CD14-positive monocyte (primary cell): ENCODE measurements at regions not wholly inside any gene's neighbourhood (a gene's known extent, or its start where the extent isn't known, plus 50 kb on each side); places are given as distances from the start of the nearest gene placed in this dataset.

ENCODE experiments used
- DNase-seq, 3 donors: peaks; one replicate each; pipeline ENCODE4 v3.0.0-alpha.2; 2011 to 2022
- H2AFZ ChIP-seq: 2 replicates; pipeline ENCODE4 v1.6.0; 2012; ENCODE audit warnings: mild to moderate bottlenecking, low read depth, low read length, inconsistent platforms; ENCODE audit not compliant: insufficient read depth, poor library complexity, severe bottlenecking
- H3K27ac ChIP-seq, 2 donors: 1 replicate in 1 of 2; 2 replicates in 1 of 2; pipeline ENCODE4 v1.5.1; 2012 to 2013; ENCODE audit warnings: low read length in 2 of 2, control low read depth in 1 of 2, inconsistent platforms in 1 of 2, low read depth in 1 of 2, mild to moderate bottlenecking in 1 of 2
- H3K27me3 ChIP-seq, 2 donors: one replicate each; pipeline versions ENCODE4 v1.6.0 to v1.6.1; 2011 to 2013; ENCODE audit warnings: low read length in 2 of 2; ENCODE audit not compliant: control insufficient read depth in 2 of 2, insufficient read depth in 2 of 2
- H3K36me3 ChIP-seq, 2 donors: replicated peaks in 1 of 2; 1 replicate in 1 of 2; 2 replicates in 1 of 2; pipeline versions ENCODE4 v1.5.1 to v1.6.1; 2012 to 2013; ENCODE audit warnings: low read length in 2 of 2, control low read depth in 1 of 2, inconsistent platforms in 1 of 2, mild to moderate bottlenecking in 1 of 2; ENCODE audit not compliant: insufficient read depth in 2 of 2, control insufficient read depth in 1 of 2
- H3K4me1 ChIP-seq, 2 donors: 1 replicate in 1 of 2; 2 replicates in 1 of 2; pipeline versions ENCODE4 v1.5.1 to v1.6.1; 2012 to 2013; ENCODE audit warnings: low read length in 2 of 2, control low read depth in 1 of 2, inconsistent platforms in 1 of 2, mild to moderate bottlenecking in 1 of 2, moderate library complexity in 1 of 2; ENCODE audit not compliant: insufficient read depth in 2 of 2, control insufficient read depth in 1 of 2
- H3K4me2 ChIP-seq: replicated peaks from 2 replicates; pipeline ENCODE3; 2012; ENCODE audit warnings: low read length, moderate library complexity, mild to moderate bottlenecking; ENCODE audit not compliant: poor library complexity, severe bottlenecking; ENCODE audit errors: extremely low read depth
- H3K4me3 ChIP-seq, 3 experiments: fragments of 200-600 bp in 1 of 3; sonication (generic) in 1 of 3; replicated peaks in 1 of 3; 1 replicate in 2 of 3; 2 replicates in 1 of 3; pipeline ENCODE4 v1.5.1; 2011 to 2013; ENCODE audit warnings: low read length in 3 of 3, mild to moderate bottlenecking in 3 of 3, control low read depth in 2 of 3, low read depth in 2 of 3, inconsistent platforms in 1 of 3, moderate library complexity in 1 of 3
- H3K79me2 ChIP-seq: 2 replicates; pipeline ENCODE4 v1.6.0; 2012; ENCODE audit warnings: mild to moderate bottlenecking, control low read depth, inconsistent platforms, low read length, moderate library complexity; ENCODE audit not compliant: insufficient read depth
- H3K9ac ChIP-seq: 2 replicates; pipeline ENCODE4 v1.6.0; 2017; ENCODE audit warnings: low read length, mild to moderate bottlenecking; ENCODE audit not compliant: insufficient read depth, poor library complexity, severe bottlenecking
- H3K9me3 ChIP-seq, 2 donors: replicated peaks in 1 of 2; 1 replicate in 1 of 2; 2 replicates in 1 of 2; pipeline versions ENCODE4 v1.5.1 to v1.6.1; 2012 to 2013; ENCODE audit warnings: low read length in 2 of 2, control low read depth in 1 of 2; ENCODE audit not compliant: control insufficient read depth in 1 of 2, insufficient read depth in 1 of 2
- H4K20me1 ChIP-seq: 2 replicates; pipeline ENCODE4 v1.6.0; 2012; ENCODE audit warnings: mild to moderate bottlenecking, low read length, control low read depth, moderate library complexity; ENCODE audit not compliant: insufficient read depth
- H3K27ac Mint-ChIP-seq, 7 donors: one replicate each; pipeline ENCODE4 v1.8.0; 2020; ENCODE audit warnings: mild to moderate bottlenecking in 7 of 7, mixed read lengths in 7 of 7, moderate library complexity in 6 of 7, inconsistent platforms in 2 of 7
- H3K27me3 Mint-ChIP-seq, 3 donors: one replicate each; pipeline ENCODE4 v1.8.0; 2021 to 2022; ENCODE audit warnings: low read depth in 3 of 3, mild to moderate bottlenecking in 3 of 3, mixed read lengths in 3 of 3, moderate library complexity in 3 of 3, inconsistent platforms in 1 of 3
- H3K36me3 Mint-ChIP-seq, 2 donors: one replicate each; pipeline ENCODE4 v1.8.0; 2020; ENCODE audit warnings: mixed read lengths in 2 of 2, inconsistent platforms in 1 of 2, mild to moderate bottlenecking in 1 of 2
- H3K4me1 Mint-ChIP-seq: one replicate; pipeline ENCODE4 v1.8.0; 2020; ENCODE audit warnings: mild to moderate bottlenecking, mixed read lengths
- H3K4me3 Mint-ChIP-seq, 2 donors: one replicate each; pipeline ENCODE4 v1.8.0; 2020; ENCODE audit warnings: mild to moderate bottlenecking in 2 of 2, mixed read lengths in 2 of 2, moderate library complexity in 1 of 2
- H3K9me3 Mint-ChIP-seq, 7 donors: one replicate each; pipeline ENCODE4 v1.8.0; 2020 to 2022; ENCODE audit warnings: mixed read lengths in 7 of 7, mild to moderate bottlenecking in 6 of 7, moderate library complexity in 6 of 7, inconsistent platforms in 2 of 7
- CTCF ChIP-seq: fragments of 200-600 bp; IDR thresholded peaks from one replicate; pipeline ENCODE4 v1.8.0; 2022; ENCODE audit warnings: antibody characterized with exemption, mild to moderate bottlenecking
- WGBS: methylation state at CpG from one replicate; pipeline ENCODE4 v1.1.5; 2013; ENCODE audit warnings: missing lambda C conversion rate; ENCODE audit not compliant: insufficient coverage; 5-methylcytosine and 5-hydroxymethylcytosine counted together
- intact Hi-C, 2 donors: fragments of 100-400 bp; cut with micrococcal nuclease; formaldehyde crosslinking; loops; one replicate each; pipeline versions ENCODE4 v1.15.0 to v1.15.1; 2023

- 88% methylated on average over 1 of the region's 2 CpGs for WGBS
- no peak for DNase-seq
- H4K20me1 ChIP-seq, result no peaks in the 10 kb centered on the region
Measured at GRCh38 chr2:151174127-151174526, 87.5 kb downstream of the RBM43 start.

GRCh38 chr2:151171186-151171585 lies 90.5 kb downstream of the RBM43 start:
- H3K4me1 Mint-ChIP-seq, result no peaks in the 10 kb centered on the region
- H3K9me3 Mint-ChIP-seq, result peaks cover 0 to 3% (median 0%) of the 10 kb centered on the region in 7 donors
- no peak for DNase-seq
- H3K36me3 ChIP-seq, result no peaks in the 10 kb centered on the region
- H3K4me2 ChIP-seq, result no peak overlapping the region
- H4K20me1 ChIP-seq, result no peaks in the 10 kb centered on the region
- no peaks in the 10 kb centered on the region for H3K9me3 ChIP-seq
- no peak overlapping the region for H3K27ac Mint-ChIP-seq
- no peak for TF ChIP-seq CTCF
- peaks cover 0 to 3% (median 1%) of the 10 kb centered on the region in 3 donors for H3K27me3 Mint-ChIP-seq
- no peak overlapping the region for H3K4me3 Mint-ChIP-seq
- no CpG with 5 or more reads among the region's 2 CpGs for WGBS
- no peaks in the 10 kb centered on the region for H3K79me2 ChIP-seq
- no peak overlapping the region for H3K27ac ChIP-seq
- intact Hi-C loops, result no loop called here
- H3K9ac ChIP-seq, result no peak overlapping the region
- H3K27me3 ChIP-seq, result no peaks in the 10 kb centered on the region
- H2AFZ ChIP-seq, result no peak overlapping the region
- no peaks in the 10 kb centered on the region for H3K36me3 Mint-ChIP-seq
- H3K4me1 ChIP-seq, result no peaks in the 10 kb centered on the region
- no peak overlapping the region for H3K4me3 ChIP-seq

More at GRCh38 chr2:151174127-151174526, 87.5 kb downstream of the RBM43 start:
- Histone ChIP-seq H3K9ac (no peak overlapping the region), H3K36me3 (no peaks in the 10 kb centered on the region), H3K79me2 (no peaks in the 10 kb centered on the region), H3K4me1 (no peaks in the 10 kb centered on the region), H3K4me2 (no peak overlapping the region), H3K4me3 (no peak overlapping the region), H3K9me3 (no peaks in the 10 kb centered on the region), H2AFZ (no peak overlapping the region), H3K27me3 (no peaks in the 10 kb centered on the region), H3K27ac (no peak overlapping the region)
- H3K4me3 Mint-ChIP-seq, result no peak overlapping the region
- no peaks in the 10 kb centered on the region for H3K36me3 Mint-ChIP-seq
- intact Hi-C loops, result no loop called here
- H3K27me3 Mint-ChIP-seq, result peaks cover 3 to 5% (median 3%) of the 10 kb centered on the region in 3 donors
- peaks cover 0 to 2% (median 0%) of the 10 kb centered on the region in 7 donors for H3K9me3 Mint-ChIP-seq
- no peak for TF ChIP-seq CTCF
- H3K27ac Mint-ChIP-seq, result no peak overlapping the region
- no peaks in the 10 kb centered on the region for H3K4me1 Mint-ChIP-seq
